HCT116 (cell line): ENCODE measurements at regions not wholly inside any gene's neighbourhood (a gene's known extent, or its start where the extent isn't known, plus 50 kb on each side); places are given as distances from the start of the nearest gene placed in this dataset.

Experiments used
- ATAC-seq: fragments of 200-7000 bp; cut with Tn5 transposase; 2 replicates; pipeline ENCODE4 v1.9.1; 2020; ENCODE audit warnings: mild to moderate bottlenecking, moderate library complexity
- BruUV-seq: library from RNA; stranded (reverse); fragments of 400-500 nt; replicated peaks from 2 replicates; lab custom pipeline; 2021; lab: Mats Ljungman, UMichigan
- CTCF ChIA-PET: fragments of 300-600 bp; sonication (Branson Sonifier 250); formaldehyde crosslinking; loops from one replicate; lab custom pipeline; 2021; ENCODE audit warnings: antibody characterized with exemption; lab: Charles Lee
- POLR2A ChIA-PET: fragments of 300-600, 350-600 bp; sonication (Branson Sonifier 250); formaldehyde crosslinking; loops from one replicate; lab custom pipeline; 2021; ENCODE audit warnings: antibody characterized with exemption; lab: Charles Lee
- RAD21 ChIA-PET, 2 experiments: fragments of 300-600 bp; sonication (Branson Sonifier 250); formaldehyde crosslinking; loops; one replicate each; lab custom pipeline; 2023; ENCODE audit warnings: low total read pairs in 2 of 2; ENCODE audit not compliant: uncharacterized antibody in 2 of 2, unreplicated experiment in 2 of 2, low non-redundant PET in 1 of 2; lab: Charles Lee
- DNase-seq: peaks from one replicate; pipeline ENCODE4 v3.0.0-alpha.2; 2010; ENCODE audit warnings: low read depth, low spot score
- H2AFZ ChIP-seq: fragments of 200-600 bp; shearing (Covaris generic), sonication (generic); 2 replicates; pipeline ENCODE4 v1.6.1; 2017; ENCODE audit warnings: low read depth, mixed run types, mixed read lengths, antibody characterized with exemption, low read length; ENCODE audit not compliant: poor library complexity, severe bottlenecking
- H3K27ac ChIP-seq: 2 replicates; pipeline ENCODE4 v1.5.1; 2012; ENCODE audit warnings: low read depth, low read length
- H3K27me3 ChIP-seq: fragments of 200-600 bp; sonication (generic); 2 replicates; pipeline ENCODE4 v1.6.1; 2016; ENCODE audit warnings: mixed run types, low read length, mixed read lengths; ENCODE audit not compliant: insufficient read depth
- H3K36me3 ChIP-seq, 2 experiments: fragments of 200-500 bp in 1 of 2; fragments of 200-600 bp in 1 of 2; sonication (Bioruptor generic) in 1 of 2; sonication (generic) in 1 of 2; 2 replicates each; pipeline versions ENCODE4 v1.5.1 to v1.6.1; 2014 to 2016; ENCODE audit warnings: low read length in 2 of 2, inconsistent platforms in 1 of 2, mixed read lengths in 1 of 2, mixed run types in 1 of 2; ENCODE audit not compliant: insufficient read depth in 2 of 2, control insufficient read depth in 1 of 2
- H3K4me1 ChIP-seq, 2 experiments: fragments of 200-600 bp in 1 of 2; sonication (generic) in 1 of 2; 2 replicates each; pipeline versions ENCODE4 v1.5.1 to v1.6.1; 2012 to 2017; ENCODE audit warnings: low read length in 2 of 2, inconsistent platforms in 1 of 2, mild to moderate bottlenecking in 1 of 2, mixed read lengths in 1 of 2, mixed run types in 1 of 2, moderate library complexity in 1 of 2; ENCODE audit not compliant: insufficient read depth in 2 of 2, control insufficient read depth in 1 of 2
- H3K4me2 ChIP-seq: fragments of 200-600 bp; sonication (generic); 2 replicates; pipeline ENCODE4 v1.6.1; 2017; ENCODE audit warnings: mixed run types, low read length, mixed read lengths
- H3K4me3 ChIP-seq, 2 experiments: fragments of 200-600 bp in 1 of 2; sonication (generic) in 1 of 2; replicated peaks in 1 of 2; 2 replicates each; pipeline ENCODE4 v1.5.1; 2011 to 2016; ENCODE audit warnings: low read length in 2 of 2, control low read depth in 1 of 2, low read depth in 1 of 2, mild to moderate bottlenecking in 1 of 2, mixed read lengths in 1 of 2, mixed run types in 1 of 2
- H3K79me2 ChIP-seq: fragments of 200-600 bp; sonication (generic); 2 replicates; pipeline ENCODE4 v1.6.1; 2017; ENCODE audit warnings: mild to moderate bottlenecking, mixed run types, low read length, moderate library complexity, mixed read lengths; ENCODE audit not compliant: insufficient read depth
- H3K9ac ChIP-seq: fragments of 200-600 bp; sonication (generic); 2 replicates; pipeline ENCODE4 v1.6.1; 2016; ENCODE audit warnings: low read length, mixed read lengths
- H3K9me2 ChIP-seq: fragments of 200-600 bp; sonication (generic), shearing (Covaris generic); 2 replicates; pipeline ENCODE4 v1.6.1; 2017; ENCODE audit warnings: mixed run types, mild to moderate bottlenecking, moderate library complexity; ENCODE audit not compliant: insufficient read depth
- H3K9me3 ChIP-seq, 2 experiments: fragments of 200-500 bp in 1 of 2; fragments of 200-600 bp in 1 of 2; sonication (Bioruptor generic) in 1 of 2; sonication (generic) in 1 of 2; 2 replicates each; pipeline ENCODE4 v1.6.1; 2014 to 2017; ENCODE audit warnings: low read length in 2 of 2, mixed read lengths in 2 of 2, inconsistent platforms in 1 of 2, low read depth in 1 of 2, mild to moderate bottlenecking in 1 of 2, mixed run types in 1 of 2, moderate library complexity in 1 of 2; ENCODE audit not compliant: control insufficient read depth in 1 of 2, insufficient read depth in 1 of 2
- H4K20me1 ChIP-seq: fragments of 200-600 bp; sonication (generic), shearing (Covaris generic); 2 replicates; pipeline ENCODE4 v1.6.1; 2017; ENCODE audit warnings: mixed run types, mild to moderate bottlenecking, moderate library complexity; ENCODE audit not compliant: insufficient read depth
- CBX3 ChIP-seq: IDR thresholded peaks from 2 replicates; pipeline ENCODE4 v1.6.1; 2012; ENCODE audit warnings: low read depth
- CTCF ChIP-seq, 3 experiments: fragments of 200-600 bp in 1 of 3; sonication (generic) in 1 of 3; IDR thresholded peaks in 2 of 3; conservative IDR thresholded peaks in 1 of 3; 2 replicates each; pipeline ENCODE4 v1.5.1; 2012 to 2017; ENCODE audit warnings: low read depth in 2 of 3, low read length in 2 of 3, antibody characterized with exemption in 1 of 3, borderline replicate concordance in 1 of 3, control low read depth in 1 of 3, mild to moderate bottlenecking in 1 of 3, mixed read lengths in 1 of 3, mixed run types in 1 of 3, moderate library complexity in 1 of 3; ENCODE audit not compliant: insufficient read depth in 1 of 3
- ELF1 ChIP-seq: IDR thresholded peaks from 2 replicates; pipeline ENCODE4 v1.6.1; 2012; ENCODE audit warnings: low read depth, borderline replicate concordance
- EZH2 ChIP-seq: fragments of 200-600 bp; sonication (generic); IDR thresholded peaks from 2 replicates; pipeline ENCODE4 v1.6.1; 2017; ENCODE audit warnings: antibody characterized with exemption, mixed run types
- RAD21 ChIP-seq: IDR thresholded peaks from 2 replicates; pipeline ENCODE4 v1.6.1; 2012; ENCODE audit warnings: low read depth, mild to moderate bottlenecking
- SRF ChIP-seq: IDR thresholded peaks from 2 replicates; pipeline ENCODE4 v1.6.1; 2012; ENCODE audit warnings: low read depth
- TCF7L2 ChIP-seq: IDR thresholded peaks from 2 replicates; pipeline ENCODE4 v1.7.0; 2011; ENCODE audit warnings: borderline replicate concordance, inconsistent platforms; ENCODE audit not compliant: insufficient read depth, insufficient read length; ENCODE audit errors: extremely low read depth
- ZFX ChIP-seq: fragments of 450-650 bp; IDR thresholded peaks from 2 replicates; pipeline ENCODE4 v1.6.1; 2017
- ZNF274 ChIP-seq: fragments of 200-500 bp; sonication (Bioruptor generic); IDR thresholded peaks from 2 replicates; pipeline ENCODE4 v1.6.1; 2014; ENCODE audit warnings: mild to moderate bottlenecking, low read depth, low read length, inconsistent platforms
- intact Hi-C: fragments of 100-400 bp; cut with micrococcal nuclease; formaldehyde crosslinking; loops from 2 replicates; pipeline ENCODE4 v1.10.0; 2022
- TF ChIP-seq, protein P1 (sequence below): IDR thresholded peaks from 2 replicates; pipeline ENCODE4 v1.6.1; 2012
- TF ChIP-seq, protein P2 (sequence below): IDR thresholded peaks from 2 replicates; pipeline ENCODE4 v1.6.1; 2011; ENCODE audit warnings: mild to moderate bottlenecking, low read length, moderate library complexity; ENCODE audit not compliant: insufficient replicate concordance; ENCODE audit errors: extremely low read depth

- Histone ChIP-seq H4K20me1 (no peaks in the 10 kb centered on the region), H3K9me3 (no peaks in the 10 kb centered on the region), H3K27ac (no peak overlapping the region), H3K9me2 (no peaks in the 10 kb centered on the region), H3K36me3 (0 out of 4 replicates have a peak, but pooled peaks cover 0 to 3% of the 10 kb centered on the region in 2 experiments), H3K4me2 (no peak overlapping the region), H2AFZ (peak overlapping the region; percentile 33), H3K9ac (no peak overlapping the region), H3K27me3 (no peaks in the 10 kb centered on the region), H3K4me3 (no peak overlapping the region), H3K79me2 (no peaks in the 10 kb centered on the region), H3K4me1 (peaks cover 0 to 9% of the 10 kb centered on the region in 2 experiments; a peak in 1 of 4 replicates)
- POLR2A ChIA-PET: no interaction called here
- intact Hi-C loops: no loop called here
- TF ChIP-seq CBX3 (no peak), TCF7L2 (no peak), ZNF274 (no peak), EZH2 (no peak), CTCF (IDR thresholded peaks at IDR 0.05 in 2 of 3, conservative IDR thresholded peaks at IDR 0.05 in 1 of 3; ENCODE audit: borderline replicate concordance in 1 of 3, insufficient read depth in 1 of 3, low read depth in 2 of 3, low read length in 2 of 3) (no peak), SRF (no peak), ZFX (no peak), RAD21 (no peak), ELF1 (no peak)
- TF ChIP-seq, protein P1, sequence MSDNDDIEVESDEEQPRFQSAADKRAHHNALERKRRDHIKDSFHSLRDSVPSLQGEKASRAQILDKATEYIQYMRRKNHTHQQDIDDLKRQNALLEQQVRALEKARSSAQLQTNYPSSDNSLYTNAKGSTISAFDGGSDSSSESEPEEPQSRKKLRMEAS: no peak
- TF ChIP-seq, protein P2, sequence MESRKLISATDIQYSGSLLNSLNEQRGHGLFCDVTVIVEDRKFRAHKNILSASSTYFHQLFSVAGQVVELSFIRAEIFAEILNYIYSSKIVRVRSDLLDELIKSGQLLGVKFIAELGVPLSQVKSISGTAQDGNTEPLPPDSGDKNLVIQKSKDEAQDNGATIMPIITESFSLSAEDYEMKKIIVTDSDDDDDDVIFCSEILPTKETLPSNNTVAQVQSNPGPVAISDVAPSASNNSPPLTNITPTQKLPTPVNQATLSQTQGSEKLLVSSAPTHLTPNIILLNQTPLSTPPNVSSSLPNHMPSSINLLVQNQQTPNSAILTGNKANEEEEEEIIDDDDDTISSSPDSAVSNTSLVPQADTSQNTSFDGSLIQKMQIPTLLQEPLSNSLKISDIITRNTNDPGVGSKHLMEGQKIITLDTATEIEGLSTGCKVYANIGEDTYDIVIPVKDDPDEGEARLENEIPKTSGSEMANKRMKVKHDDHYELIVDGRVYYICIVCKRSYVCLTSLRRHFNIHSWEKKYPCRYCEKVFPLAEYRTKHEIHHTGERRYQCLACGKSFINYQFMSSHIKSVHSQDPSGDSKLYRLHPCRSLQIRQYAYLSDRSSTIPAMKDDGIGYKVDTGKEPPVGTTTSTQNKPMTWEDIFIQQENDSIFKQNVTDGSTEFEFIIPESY: no peak
- RAD21 ChIA-PET: no interaction called here
- no peak for DNase-seq
- CTCF ChIA-PET: no interaction called here
- no peak for ATAC-seq
- no TSS peak for BruUV-seq
These were observed 440.8 kb downstream of the HTR7 start for GRCh38 chr10:90417029-90417428.
